HL-60 (cell line): ENCODE measurements at regions not wholly inside any gene's neighbourhood (a gene's known extent, or its start where the extent isn't known, plus 50 kb on each side); places are given as distances from the start of the nearest gene placed in this dataset.

Source experiments
- DNase-seq, 2 experiments: peaks; one replicate each; pipeline ENCODE4 v3.0.0-alpha.2; 2010 to 2020; ENCODE audit warnings: low read depth in 1 of 2, low spot score in 1 of 2
- H3K27ac ChIP-seq: fragments of 250-450 bp; sonication (Bioruptor Pico); replicated peaks from 2 replicates; pipeline ENCODE4 v1.5.1; 2020; ENCODE audit warnings: mild to moderate bottlenecking, moderate library complexity
- H3K27me3 ChIP-seq: fragments of 250-450 bp; sonication (Bioruptor Pico); 2 replicates; pipeline ENCODE4 v1.5.1; 2021; ENCODE audit warnings: mild to moderate bottlenecking, moderate library complexity; ENCODE audit not compliant: insufficient read depth, poor library complexity, severe bottlenecking
- H3K4me3 ChIP-seq: replicated peaks from 2 replicates; pipeline ENCODE4 v1.5.1; 2011; ENCODE audit warnings: mild to moderate bottlenecking, control low read depth, low read length; ENCODE audit not compliant: insufficient read depth
- GABPA ChIP-seq: IDR thresholded peaks from 2 replicates; pipeline ENCODE4 v1.6.1; 2012; ENCODE audit warnings: low read depth
- POLR2AphosphoS5 ChIP-seq: IDR thresholded peaks from 2 replicates; pipeline ENCODE4 v1.6.1; 2012; ENCODE audit warnings: low read depth
- SPI1 ChIP-seq: IDR thresholded peaks from 2 replicates; pipeline ENCODE4 v1.6.1; 2012; ENCODE audit warnings: low read depth, mild to moderate bottlenecking, borderline replicate concordance
- TF ChIP-seq, protein P1 (sequence below): IDR thresholded peaks from 2 replicates; pipeline ENCODE4 v1.6.1; 2012; ENCODE audit warnings: low read depth; ENCODE audit not compliant: insufficient replicate concordance

DNA sequence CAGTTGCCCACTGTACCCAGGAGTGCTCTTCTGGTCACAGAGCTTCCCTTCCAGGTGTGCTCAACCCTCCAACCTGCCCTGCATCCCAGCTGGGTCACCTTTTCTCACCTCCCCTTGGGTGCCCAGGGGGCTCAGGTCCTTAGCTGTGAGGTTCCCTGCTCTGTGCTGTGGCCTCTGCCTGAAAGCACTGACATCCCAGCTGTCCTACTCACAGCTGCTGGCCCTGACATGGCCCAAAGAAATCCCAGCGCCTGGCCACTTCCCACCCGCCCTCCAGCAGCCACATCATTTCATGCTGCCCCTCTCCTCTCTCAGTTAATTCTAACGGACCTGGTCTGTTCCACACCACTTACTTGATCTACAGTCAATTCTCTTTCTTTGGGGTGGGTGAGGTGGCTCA lies 79.9 kb downstream of the ISG20 start:
- Histone ChIP-seq H3K27ac (no peak overlapping the region), H3K27me3 (peaks cover 2% of the 10 kb centered on the region), H3K4me3 (no peak overlapping the region)
- TF ChIP-seq, protein P1, sequence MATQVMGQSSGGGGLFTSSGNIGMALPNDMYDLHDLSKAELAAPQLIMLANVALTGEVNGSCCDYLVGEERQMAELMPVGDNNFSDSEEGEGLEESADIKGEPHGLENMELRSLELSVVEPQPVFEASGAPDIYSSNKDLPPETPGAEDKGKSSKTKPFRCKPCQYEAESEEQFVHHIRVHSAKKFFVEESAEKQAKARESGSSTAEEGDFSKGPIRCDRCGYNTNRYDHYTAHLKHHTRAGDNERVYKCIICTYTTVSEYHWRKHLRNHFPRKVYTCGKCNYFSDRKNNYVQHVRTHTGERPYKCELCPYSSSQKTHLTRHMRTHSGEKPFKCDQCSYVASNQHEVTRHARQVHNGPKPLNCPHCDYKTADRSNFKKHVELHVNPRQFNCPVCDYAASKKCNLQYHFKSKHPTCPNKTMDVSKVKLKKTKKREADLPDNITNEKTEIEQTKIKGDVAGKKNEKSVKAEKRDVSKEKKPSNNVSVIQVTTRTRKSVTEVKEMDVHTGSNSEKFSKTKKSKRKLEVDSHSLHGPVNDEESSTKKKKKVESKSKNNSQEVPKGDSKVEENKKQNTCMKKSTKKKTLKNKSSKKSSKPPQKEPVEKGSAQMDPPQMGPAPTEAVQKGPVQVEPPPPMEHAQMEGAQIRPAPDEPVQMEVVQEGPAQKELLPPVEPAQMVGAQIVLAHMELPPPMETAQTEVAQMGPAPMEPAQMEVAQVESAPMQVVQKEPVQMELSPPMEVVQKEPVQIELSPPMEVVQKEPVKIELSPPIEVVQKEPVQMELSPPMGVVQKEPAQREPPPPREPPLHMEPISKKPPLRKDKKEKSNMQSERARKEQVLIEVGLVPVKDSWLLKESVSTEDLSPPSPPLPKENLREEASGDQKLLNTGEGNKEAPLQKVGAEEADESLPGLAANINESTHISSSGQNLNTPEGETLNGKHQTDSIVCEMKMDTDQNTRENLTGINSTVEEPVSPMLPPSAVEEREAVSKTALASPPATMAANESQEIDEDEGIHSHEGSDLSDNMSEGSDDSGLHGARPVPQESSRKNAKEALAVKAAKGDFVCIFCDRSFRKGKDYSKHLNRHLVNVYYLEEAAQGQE, result no peak
- TF ChIP-seq SPI1, result no peak
- DNase-seq, result no peak

- TF ChIP-seq, protein P1, result no peak
- no peak for TF ChIP-seq GABPA
- Histone ChIP-seq H3K4me3 (no peak overlapping the region), H3K27me3 (peaks cover 2% of the 10 kb centered on the region), H3K27ac (no peak overlapping the region)
- DNase-seq, result no peak
Measured at GRCh38 chr15:88719654-88720053, 80.8 kb downstream of the ISG20 start.

DNA sequence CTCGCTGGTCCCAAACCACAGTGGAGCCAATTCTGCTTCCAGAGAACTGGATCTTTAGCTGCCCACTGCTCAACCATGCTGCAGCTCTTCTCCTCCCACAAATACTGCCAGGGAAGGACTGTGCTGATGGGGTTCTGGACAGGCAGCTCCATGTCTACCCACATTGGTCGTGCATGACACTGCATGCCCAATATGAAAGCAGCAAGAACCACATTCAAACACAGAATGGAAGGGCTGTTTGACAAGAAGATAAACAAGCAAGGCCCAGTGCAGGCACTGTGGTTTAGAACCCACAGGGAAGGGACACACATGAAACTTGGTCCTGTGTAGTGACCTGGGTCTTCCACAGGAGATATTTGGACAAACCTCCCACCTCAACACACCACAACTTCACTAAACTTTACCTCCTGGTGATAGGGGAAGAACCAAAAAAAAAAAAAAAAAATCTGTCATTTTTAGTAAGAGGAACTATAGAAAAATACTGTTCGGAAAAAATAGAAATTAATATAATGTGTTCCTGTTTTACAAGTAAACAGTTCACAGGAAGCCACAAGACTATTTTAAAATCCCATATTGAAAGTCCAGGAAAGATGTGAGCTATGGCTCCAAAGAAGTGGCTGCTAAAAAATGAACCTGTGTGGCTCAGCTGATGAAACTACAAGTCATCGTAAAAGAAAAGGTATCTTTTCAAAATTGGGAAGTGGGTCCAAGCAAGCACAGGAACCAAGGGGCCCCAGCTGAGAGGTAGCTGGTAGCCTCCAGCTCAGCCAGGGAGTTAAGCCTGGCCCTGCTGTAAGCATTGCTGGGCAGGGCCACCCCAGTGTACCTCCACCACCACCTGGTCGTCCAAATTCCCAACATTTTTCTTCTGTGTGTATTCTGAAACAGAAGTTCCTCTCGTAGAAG lies 77.7 kb upstream of the ACAN start:
- DNase-seq, result peak in 1 of 2 experiments; percentile 13
- H3K27me3 ChIP-seq, result no peaks in the 10 kb centered on the region
- TF ChIP-seq POLR2AphosphoS5 (no peak), SPI1 (peak; percentile 68)
- no peak overlapping the region for H3K27ac ChIP-seq
- H3K4me3 ChIP-seq, result no peak overlapping the region

GRCh38 chr15:88727439-88727838 lies 75.8 kb upstream of the ACAN start:
- Histone ChIP-seq H3K27me3 (no peaks in the 10 kb centered on the region), H3K4me3 (no peak overlapping the region), H3K27ac (no peak overlapping the region)
- DNase-seq, result no peak
- TF ChIP-seq, protein P1, result peak; percentile 48
- no peak for TF ChIP-seq POLR2AphosphoS5

GRCh38 chr15:88729581-88729980 lies 73.7 kb upstream of the ACAN start:
- no peak for TF ChIP-seq POLR2AphosphoS5
- TF ChIP-seq SPI1, result no peak
- TF ChIP-seq, protein P1, result no peak
- no peak for TF ChIP-seq GABPA
- H3K4me3 ChIP-seq, result no peak overlapping the region
- H3K27ac ChIP-seq, result no peak overlapping the region
- no peak for DNase-seq
- H3K27me3 ChIP-seq, result no peaks in the 10 kb centered on the region
